Posterior vena cava (tissue), 2 donors: ENCODE measurements at regions not wholly inside any gene's neighbourhood (a gene's known extent, or its start where the extent isn't known, plus 50 kb on each side); places are given as distances from the start of the nearest gene placed in this dataset.
A peak's percentile ranks its signal among the peaks of the same experiment; 100 is the strongest.

Experiments used
- DNase-seq: peaks from one replicate; pipeline ENCODE4 v3.0.0-alpha.2; 2020; ENCODE audit warnings: low spot score
- intact Hi-C, 2 donors: fragments of 100-400 bp; cut with DNase I; formaldehyde crosslinking; loops; one replicate each; pipeline versions ENCODE4 v1.14.1 to v1.14.2; 2022 to 2023
- donor health status: DM: yes; HTN: yes; CAD: no.
- donor health status: DM: yes; HTN: yes; CAD: no.

- DNase-seq = no peak
- intact Hi-C loops = no loop called here
Measured at GRCh38 chr12:60997869-60998378, 1262.3 kb upstream of the USP15 start.

DNA sequence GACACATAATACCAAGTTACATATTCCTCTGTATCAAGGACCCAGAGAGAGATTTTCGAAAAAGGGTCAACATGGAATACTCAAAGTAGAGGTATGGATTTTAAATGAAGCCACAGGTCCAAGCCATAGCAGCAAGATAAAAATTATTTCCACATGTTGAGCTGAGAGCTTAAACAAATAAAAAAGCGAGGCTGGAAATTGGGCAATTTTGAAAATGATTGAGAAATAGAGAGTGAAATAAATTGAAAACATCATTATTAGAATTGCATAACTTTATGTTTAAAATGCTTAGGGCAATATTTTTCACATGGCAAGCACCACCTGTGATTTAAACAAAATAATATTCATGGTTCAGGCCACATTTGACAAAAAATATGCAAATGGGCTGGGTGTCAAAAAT is 1251.0 kb upstream of the USP15 start:
- intact Hi-C loops = no loop called here
- no peak for DNase-seq

DNA sequence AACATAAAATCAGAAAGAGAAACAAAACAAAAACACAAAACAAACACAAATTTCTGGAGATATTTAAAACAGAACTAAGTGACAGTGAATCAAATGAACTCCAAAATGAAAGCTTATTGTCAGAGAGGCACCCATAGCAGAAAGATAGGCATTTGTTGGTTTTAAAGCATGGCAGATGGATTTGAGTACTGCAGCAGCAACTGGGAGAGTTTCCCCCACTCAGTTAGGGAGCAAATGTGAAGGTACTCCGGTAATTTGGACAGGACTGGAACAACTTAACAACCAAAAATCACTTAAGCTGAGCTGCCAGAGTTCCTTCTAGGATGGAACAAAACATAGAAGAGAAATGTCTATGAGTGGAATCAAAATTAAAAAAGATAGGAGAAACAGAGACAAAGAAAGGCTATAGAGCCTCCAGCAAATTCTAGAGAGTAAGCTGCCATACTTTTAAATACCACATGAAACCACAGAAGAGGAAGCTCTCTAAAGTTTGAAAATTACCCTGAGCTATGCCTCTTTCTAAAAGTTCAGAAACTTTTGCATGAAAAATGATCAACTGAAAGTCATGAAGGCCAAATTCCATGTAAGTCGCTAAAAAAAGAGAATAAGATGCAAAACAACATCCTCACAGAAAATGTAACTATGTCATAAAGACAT is 1248.3 kb upstream of the USP15 start:
- DNase-seq = no peak
- intact Hi-C loops = no loop called here

DNA sequence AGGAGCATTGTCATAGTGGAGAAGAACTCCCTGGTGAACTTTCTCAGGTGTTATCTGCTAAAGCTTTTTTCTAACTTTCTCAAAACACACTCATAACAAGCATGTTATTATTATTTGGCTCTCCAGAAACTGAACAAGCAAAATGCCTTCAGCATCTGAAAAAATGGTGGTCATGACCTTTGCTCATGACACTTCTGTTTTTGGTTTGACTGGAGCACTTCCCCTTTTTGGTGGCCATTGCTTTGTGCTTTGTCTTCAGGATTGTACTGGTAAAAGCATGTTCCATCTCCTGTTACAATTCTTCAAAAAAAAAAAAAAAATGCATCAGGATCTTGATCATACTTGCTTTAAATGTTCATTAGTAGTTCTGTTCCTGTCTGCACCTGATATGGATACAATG is 1241.6 kb upstream of the USP15 start:
- DNase-seq = no peak
- intact Hi-C loops = no loop called here

GRCh38 chr12:61023231-61023630 is 1237.0 kb upstream of the USP15 start:
- intact Hi-C loops = no loop called here
- no peak for DNase-seq

DNA sequence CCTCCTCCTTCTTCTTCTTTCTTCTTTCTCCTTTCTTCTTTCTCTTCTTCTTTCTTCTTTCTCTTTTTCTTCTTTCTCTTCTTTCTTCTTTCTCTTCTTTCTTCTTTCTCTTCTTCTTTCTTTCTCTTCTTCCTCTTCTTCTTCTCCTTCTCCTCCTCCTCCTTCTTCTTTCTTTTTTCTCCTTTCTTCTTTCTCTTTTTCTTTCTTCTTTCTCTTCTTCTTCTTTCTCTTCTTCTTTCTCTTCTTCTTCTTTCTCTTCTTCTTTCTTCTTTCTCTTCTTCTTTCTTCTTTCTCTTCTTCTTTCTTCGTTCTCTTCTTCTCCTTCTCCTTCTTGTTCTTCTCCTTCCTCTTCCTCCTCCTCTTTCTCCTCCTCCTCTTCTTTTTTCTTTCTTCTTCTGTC is 1230.7 kb upstream of the USP15 start:
- DNase-seq = no peak
- intact Hi-C loops = no loop called here

DNA sequence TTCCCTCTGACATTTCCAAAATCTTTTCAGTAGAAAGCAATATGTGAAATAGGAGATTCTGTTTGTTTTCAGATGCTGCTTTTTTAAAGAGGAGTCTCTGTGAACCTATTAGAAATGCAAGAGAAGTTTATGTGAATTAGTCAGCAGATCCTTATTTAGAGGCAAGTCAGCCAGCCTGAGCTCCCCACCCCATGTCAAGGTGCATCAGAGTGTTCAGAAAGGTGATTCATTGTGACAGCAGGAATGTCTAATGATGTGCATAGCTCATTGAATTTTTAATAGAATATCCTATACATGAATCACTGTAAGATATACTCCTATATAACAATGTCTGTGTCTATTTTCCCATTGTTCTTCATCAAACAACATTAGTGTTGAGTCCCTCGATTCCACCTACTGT is 1222.4 kb upstream of the USP15 start:
- intact Hi-C loops = no loop called here
- DNase-seq = no peak

GRCh38 chr12:61043838-61044237 is 1216.4 kb upstream of the USP15 start:
- DNase-seq = no peak
- intact Hi-C loops = no loop called here

DNA sequence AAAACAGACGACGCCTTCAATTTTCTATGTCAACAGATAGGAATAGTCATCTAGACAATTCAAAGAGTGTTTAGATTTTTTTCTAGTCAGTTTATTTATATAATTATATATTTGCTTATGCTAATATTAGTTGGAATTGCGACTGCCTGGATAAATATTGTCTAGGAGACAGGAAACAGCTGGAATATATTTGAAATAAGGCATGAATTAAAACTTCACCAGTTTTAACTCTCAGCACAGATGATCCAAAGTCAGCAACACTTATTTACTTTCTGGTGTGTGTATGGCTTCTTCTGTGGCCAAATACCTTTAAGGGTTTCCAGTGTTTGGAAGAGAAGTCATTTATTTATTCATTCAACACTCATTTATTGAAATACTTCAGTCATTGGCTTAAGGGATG is 1215.4 kb upstream of the USP15 start:
- DNase-seq = no peak
- intact Hi-C loops = no loop called here

GRCh38 chr12:61070640-61071414 is 1189.4 kb upstream of the USP15 start:
- intact Hi-C loops = no loop called here
- DNase-seq = no peak

DNA sequence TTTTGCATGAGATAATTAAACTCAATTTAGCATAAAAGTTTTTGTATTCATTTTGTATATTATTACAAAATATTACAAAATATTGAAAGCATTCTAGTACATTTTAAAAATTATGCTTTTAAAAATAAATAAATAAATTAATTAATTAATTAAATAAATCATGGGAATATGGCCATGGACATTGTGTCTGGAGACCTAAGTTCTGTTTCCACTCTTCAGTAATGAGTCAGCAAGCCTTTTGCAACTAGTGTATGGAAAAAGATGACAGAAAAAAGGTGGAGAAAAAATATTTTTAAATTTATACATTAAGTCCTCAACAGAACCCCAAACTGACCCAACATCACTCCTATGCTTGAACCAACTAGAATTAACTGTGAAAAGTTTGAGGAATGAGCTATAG is 1187.5 kb upstream of the USP15 start:
- intact Hi-C loops = no loop called here
- no peak for DNase-seq

DNA sequence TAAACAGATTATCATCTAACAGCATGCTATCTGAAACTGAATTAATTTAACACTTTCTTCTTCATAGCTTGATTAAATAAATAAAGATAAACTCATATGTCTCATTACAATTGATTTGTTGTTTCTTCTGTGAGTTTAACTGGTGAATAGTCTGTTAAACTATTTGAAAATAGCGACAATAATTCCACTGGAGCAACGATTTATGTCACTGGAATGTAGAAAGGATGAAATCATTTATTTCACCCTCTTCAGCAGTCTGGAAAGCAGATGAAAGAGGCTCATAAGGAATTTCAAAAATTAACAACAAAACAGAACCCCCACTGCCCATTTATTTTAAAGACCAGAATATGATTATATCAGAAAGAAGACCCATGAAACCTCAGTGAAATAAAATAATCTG is 1165.1 kb upstream of the USP15 start:
- intact Hi-C loops = loop anchor here in 1 of 2 donors (5.0 kb wide), 1 partner anchor 1623 kb away; no protein-coding TSS in a partner anchor
- no peak for DNase-seq

GRCh38 chr12:61098031-61098580 is 1162.1 kb upstream of the USP15 start:
- intact Hi-C loops = loop anchor here in 1 of 2 donors (5.0 kb wide), 1 partner anchor 1626 kb away; no protein-coding TSS in a partner anchor
- DNase-seq = peak; percentile 70

- intact Hi-C loops = loop anchor here in 1 of 2 donors (10.0 kb wide), 1 partner anchor 152 kb away; no protein-coding TSS in a partner anchor
Measured at GRCh38 chr12:61107118-61107517, 1153.1 kb upstream of the USP15 start.

DNA sequence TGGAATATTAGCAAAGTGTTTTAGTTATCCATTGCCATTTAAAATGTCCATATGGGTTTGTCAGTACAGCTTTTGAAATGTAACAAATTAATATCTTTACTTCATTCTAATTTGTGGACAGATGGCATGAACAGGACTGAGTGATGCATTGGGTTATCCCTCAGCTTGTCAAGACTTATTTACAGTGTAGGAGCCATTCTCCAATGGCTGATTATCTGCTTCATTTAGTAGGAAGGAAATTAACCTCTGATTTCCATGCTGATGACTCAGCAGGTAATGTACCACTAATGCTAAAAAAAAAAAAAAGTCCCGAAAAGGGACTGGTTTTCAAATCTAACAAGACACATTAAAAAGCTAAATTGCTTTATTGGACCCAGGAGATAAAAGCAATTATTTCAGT is 1149.0 kb upstream of the USP15 start:
- intact Hi-C loops = no loop called here
- no peak for DNase-seq

More at GRCh38 chr12:61107118-61107517, 1153.1 kb upstream of the USP15 start:
- no peak for DNase-seq

GRCh38 chr12:61137677-61138414 is 1122.4 kb upstream of the USP15 start:
- no peak for DNase-seq
- intact Hi-C loops = no loop called here

GRCh38 chr12:61138415-61138759 is 1121.8 kb upstream of the USP15 start:
- no peak for DNase-seq
- intact Hi-C loops = no loop called here

GRCh38 chr12:61161961-61162360 is 1098.2 kb upstream of the USP15 start:
- DNase-seq = no peak
- intact Hi-C loops = no loop called here

DNA sequence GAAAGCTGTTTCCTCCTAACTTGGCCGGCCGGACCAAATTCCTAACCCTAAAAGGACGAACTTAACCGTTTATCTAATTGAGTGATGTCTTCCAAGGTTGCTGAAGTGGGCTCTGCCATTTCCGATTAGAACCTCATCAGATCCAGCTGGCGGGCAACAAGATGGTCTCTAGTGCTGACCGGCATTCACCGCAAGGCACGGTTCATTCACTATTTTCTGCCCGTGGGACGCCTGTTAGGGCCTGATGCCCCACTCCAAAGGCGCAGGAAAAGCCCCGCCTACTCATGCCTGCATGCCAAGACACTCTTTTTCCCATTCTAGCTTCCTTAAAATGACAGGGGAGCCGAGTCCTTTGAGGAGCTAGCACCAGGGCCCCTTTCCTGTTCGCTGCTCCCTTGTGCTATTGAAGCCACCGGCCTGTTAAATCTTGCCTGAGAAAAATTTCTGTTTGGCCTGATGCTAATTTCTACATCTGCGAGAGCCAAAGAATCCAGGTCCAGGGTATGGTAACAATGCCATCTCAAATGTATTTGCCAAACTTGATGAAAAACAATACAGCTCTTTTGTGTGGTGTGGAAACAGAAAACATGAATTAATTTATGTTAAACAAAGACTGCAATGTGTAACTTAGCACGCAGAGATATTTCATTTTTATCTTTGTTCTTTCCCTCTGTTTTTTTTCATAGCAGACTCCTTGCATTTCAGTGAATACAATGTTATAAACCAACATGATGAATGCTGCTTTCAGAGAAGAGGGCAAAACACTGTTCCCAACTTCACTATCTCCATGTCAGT is 1071.2 kb upstream of the USP15 start:
- intact Hi-C loops = no loop called here
- DNase-seq = no peak
